ENCODE measurements at regions not wholly inside any gene's neighbourhood (a gene's known extent, or its start where the extent isn't known, plus 50 kb on each side); places are given as distances from the start of the nearest gene placed in this dataset.

DNA sequence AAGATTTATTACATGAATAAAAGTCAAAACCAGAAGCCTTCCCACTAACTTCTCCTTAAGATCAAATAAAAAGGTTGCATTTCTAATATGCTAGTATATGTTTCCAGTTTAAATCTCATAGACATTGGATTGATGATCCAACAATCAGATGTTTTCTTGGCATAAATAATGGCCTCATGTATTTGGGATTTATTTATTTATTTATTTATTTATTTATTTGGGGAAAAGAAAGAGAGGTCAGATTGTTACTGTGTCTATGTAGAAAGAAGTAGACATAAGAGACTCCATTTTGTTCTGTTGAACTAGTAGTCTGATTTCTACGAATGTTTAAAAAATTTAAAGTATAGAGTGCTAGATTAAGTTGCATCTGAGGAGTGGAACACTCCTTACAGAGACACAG, 422.4 kb downstream of the ADGRL2 start:
- no peak for DNase-seq

DNA sequence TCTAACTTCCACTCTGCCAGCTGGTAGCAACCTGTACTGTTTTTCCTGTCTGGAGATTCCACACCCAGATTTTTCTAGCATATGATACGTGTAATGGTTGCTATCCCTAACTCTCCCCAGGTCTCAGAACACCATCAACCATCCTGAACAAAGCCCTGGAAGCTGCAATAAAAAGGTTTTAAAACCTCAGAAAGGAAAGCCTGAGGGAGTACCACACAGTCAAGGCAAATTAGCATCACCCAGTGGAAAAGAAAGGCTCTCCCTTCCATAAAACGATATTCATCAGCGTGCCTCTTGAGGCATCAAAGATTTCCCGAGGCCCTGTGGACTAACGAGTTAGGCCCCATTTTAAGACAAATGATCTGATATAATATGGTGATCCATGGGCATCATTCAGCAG, 421.0 kb downstream of the ADGRL2 start:
- DNase-seq, result no peak

DNA sequence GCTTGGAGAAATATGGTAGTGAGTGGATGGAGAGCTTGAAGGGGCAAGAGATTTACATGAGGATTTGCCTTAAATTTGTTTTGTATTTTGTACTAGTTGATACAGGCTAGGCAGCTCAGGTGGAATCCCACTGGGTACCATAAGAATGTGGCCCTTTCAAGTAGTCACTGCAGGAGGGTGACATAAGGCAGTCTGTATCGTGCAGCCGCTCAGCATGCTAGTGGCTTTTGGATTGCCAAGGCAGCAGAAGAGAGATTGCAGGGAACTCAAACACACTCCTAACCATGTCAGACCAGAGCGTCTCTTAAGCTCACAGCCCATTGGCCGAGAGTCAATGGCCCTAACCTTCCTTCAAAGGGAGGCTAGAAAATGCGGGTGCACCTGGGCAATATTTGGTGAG, 420.0 kb downstream of the ADGRL2 start:
- no peak for DNase-seq

DNA sequence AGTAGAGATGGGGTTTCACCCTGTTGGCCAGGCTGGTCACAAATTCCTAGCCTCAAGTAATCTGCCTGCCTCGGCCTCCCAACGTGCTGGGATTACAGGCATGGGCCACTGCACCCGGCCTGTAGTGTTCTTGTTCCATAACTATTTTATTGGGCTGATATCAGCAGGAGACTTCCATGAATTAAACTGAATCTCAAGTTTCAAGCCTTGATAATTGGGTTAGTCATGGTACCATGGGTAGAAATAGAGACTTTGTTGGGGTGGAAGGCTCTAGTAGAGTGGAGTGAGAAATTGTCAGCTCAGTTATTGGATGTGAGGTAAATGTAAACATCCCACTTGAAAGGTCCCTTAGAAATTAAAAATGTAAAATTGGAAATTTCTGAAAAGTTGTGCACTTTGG, 419.1 kb downstream of the ADGRL2 start:
- DNase-seq, result no peak

DNA sequence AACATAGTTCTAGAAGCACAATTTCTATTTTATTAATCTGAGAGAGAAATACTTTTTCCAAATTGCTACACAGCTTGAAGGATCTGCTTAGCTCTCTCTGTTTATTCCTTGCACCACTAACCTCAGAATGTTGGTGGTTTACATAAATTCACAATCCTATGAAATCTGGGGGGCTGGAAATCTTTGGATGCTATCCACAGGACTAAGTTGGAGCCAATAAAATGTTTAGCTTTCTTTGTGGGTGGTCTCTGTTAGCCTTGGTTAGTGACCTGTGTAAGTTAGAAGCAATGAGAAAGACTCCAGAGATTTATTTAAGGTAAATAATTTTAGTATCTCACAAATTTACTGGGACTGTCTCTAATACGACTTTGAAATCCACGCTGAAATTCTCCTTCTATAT, 418.1 kb downstream of the ADGRL2 start:
- no peak for DNase-seq

DNA sequence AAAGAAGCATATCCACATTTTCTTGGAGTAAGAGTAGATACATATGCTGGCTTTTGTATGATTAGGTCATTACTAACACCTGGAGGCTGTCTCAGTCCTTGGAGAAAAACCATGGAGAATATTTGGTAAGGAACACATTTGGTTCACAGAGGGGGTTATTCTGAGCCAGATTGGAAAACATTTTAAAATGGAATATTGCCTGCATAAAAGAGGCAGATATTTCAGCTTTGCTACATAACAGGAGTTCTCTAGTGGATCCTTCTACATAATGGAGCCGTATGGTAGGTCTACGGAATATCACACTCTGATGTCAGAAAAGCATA, 415.1 kb downstream of the ADGRL2 start:
- no peak for DNase-seq

DNA sequence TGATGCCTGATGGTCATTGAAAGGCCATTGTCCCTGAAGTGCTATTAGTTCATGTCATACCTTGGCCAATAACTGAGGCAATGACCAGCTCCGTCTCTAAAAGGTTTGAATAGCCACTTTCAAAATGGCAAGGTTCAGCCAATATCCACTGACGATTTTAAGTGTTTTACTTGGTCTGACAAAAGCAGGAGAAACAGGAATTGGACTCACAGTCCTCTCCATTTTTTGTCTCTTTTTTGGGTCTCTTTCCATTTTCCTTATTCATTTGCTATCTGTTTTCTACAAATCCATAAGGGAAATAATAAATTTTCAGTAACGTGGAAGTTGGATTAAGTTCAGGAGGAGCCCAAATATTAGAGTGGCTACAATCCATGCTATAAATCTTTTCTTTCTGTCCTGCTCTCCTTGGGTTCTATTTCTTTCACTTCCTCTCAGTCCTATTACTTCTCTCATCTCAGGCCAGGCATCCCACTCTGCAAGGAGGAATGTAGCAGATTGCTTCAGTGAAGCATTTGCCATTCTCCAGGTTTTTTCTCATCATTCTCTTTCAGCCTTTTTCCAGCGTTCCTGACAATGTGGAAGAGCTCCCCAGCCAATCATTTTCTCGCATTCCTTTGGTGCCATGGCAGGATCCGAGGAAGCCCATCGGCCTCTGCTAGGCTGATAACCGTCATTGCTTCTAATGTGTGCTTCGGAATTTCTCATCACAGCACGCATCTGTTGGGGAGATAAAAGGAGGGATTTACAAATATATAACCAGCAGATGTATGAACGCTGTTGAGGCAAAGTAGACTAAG, 414.5 kb downstream of the ADGRL2 start:
- DNase-seq, result no peak

DNA sequence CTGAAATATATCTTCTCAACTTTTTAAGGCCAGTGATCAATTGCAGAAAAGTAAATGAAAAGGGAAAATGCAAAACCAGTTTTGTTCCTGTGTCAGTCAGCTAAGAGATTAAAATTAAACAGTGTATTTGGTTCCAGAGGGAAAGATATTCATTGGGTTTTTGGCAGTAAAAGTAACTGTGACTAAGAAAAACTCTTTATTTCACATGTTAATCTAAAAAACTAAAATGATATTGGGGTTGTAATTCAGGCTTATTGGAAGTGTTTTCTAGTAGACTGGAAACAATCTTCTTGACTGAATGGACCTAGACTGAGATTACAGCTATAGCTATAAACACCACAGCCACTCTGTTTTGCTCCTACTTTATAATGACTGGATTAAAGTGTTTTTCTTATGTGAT, 413.9 kb downstream of the ADGRL2 start:
- no peak for DNase-seq

DNA sequence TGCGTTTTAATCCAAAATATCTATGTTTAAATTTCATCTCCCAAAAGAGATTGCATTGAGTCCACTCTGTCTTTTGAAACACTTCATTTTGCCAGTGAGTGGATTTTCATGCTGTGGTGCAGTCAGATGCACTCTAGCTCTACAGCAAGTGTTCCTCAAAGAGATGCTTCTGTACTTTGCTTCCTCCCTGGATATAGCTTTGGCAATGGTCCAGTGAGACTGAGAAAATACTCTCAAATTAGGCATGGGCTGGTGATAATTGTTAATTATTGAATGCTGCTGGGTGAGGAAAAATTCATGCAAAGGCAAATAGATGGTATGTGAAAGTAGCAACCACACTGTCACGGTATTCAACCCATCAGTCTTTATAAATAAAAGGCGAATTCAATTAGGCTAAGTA, 396.9 kb downstream of the ADGRL2 start:
- DNase-seq, result no peak

DNA sequence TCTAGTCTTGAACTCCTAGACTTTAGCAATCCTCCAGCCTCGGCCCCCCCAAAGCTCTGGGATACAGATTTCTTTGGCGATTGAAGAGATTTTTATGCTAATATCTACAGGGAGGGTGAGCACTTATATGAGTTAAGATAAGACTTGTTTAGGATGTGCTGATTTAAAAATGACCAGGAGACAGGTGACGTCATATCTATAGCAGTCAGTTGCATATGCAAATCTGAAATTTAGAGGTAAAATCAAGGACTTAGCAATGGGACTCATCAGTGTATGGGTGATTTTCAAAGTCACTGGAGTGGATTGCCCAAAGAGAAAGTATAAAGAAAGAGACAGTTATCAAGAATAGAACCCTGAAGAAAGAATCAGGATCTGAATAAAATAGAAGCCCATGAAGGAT, 394.5 kb downstream of the ADGRL2 start:
- no peak for DNase-seq

DNA sequence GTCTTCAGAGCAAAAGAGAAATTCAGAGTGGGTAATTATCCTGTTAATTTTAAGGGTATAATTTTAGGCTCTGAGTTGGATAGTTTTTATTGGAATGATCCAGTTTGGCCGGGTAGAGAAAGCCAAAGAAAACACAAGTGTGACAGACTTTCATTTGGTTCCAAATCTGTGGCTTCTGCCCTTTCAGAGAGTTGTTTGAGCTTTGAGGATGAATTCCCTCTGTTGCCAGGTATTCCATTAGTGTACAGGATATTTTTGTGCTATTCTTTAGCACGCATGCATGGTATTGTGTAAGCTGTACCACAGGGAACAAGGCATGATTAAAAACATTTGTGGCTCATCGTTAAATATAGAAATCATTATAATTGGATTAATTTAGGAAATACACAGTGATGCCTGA, 384.4 kb downstream of the ADGRL2 start:
- no peak for DNase-seq

DNA sequence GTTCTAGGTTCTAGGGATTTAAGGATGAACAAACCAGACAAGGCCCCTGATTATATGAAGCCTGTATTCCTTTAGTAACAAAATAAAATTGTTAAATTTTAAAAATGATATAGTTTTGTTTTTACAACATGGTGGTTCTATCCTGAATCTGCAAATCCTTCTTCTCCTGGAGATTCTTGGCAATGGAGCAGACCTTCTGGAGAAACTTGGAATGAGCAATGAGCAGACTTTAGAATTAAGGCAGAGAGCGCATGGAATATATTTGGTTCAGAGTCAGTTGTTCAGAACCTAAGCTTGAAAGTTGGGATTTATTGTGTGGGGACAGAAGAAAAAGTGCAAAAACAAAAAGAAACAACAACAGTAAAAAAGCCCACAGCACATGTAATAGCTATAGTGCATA, 381.1 kb downstream of the ADGRL2 start:
- DNase-seq, result no peak

DNA sequence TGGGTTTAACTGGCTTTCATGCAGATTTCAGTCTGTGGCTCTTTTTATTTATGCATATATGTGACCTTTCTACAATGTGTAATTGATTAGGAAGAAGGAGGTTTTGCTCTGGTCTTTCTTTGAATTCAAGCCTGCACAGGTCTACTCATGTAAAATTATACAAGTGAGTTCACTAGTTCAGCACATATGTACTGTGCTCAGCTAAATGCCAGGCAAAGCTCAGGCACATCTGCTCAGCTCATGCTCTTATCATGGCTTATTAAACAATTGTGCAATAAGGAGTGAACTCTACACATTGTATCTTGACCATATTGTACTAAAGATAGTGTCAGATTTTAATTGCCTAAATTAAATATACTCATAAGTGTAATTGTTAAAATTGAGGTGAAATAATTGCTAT, 378.4 kb downstream of the ADGRL2 start:
- DNase-seq, result no peak

DNA sequence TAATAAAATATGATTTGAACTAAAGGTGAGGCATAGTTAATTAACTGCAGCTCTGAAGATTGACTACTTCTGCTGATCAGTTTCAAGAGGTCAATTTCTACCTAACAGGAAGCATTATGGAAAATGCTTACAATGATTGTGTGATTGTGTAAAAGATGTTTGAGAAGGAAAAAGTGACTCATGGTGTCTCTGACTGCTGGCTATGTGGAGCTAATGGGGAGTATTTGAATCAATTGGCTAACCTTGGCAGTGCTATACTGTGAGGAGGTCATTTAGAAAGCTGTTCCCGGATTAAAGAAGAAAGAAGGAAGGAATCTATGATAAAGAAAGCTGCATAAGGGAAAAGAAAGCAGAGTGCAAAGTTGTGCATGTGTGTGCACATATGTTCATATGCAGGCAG, 376.5 kb downstream of the ADGRL2 start:
- no peak for DNase-seq

DNA sequence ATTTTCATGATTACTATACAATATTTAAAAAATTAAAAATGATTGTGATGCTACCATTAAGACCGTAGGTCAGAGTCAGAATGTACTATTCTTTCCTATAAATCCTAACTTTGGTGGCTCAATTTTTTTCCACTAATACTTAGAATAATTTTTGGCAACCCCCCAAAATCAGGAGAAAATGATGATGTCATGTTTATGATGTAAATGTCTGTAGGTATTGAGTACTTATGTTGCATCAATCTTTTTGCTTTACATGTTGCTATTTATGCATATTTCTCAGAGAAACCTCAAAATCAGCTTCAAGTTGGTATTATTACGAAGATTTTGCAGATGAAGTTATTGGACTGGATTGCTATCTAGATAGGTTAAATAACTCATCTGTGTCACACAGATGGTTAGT, 371.2 kb downstream of the ADGRL2 start:
- DNase-seq, result no peak

DNA sequence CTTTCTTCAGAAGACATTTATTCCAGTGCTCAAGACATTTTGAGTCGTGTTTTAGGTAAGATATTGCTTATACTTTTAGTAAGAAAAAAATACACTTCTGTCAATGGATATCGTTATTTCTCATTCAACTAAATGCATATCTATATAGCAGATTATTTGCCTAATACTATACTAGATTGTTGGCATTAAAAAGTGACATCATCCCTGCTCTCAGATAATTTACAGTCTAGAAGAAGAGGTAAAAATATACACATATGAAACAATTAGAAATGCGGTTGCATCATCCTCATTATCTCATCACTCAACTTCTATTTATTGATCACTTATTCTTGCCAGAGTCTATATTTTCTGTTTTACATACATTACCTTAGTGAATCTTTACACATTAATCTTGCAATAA, 367.7 kb downstream of the ADGRL2 start:
- no peak for DNase-seq

DNA sequence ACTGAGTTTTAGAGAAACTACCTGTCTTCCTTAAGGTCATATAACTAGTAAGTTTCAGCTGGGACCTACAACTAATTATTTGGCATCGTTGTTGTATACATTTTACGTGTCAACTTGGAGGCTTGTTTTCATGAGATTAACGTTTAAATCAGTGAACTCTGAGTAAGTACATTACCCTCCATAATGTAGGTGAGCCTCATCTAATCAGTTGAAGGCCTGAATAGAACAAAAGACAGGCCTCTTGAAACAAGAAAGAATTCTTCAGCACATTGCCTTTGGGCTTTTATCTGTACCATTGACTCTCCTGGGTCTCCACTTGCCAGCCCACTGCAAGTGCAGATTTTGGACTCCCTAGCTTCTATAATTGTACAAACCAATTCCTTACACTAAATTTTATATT, 364.6 kb downstream of the ADGRL2 start:
- no peak for DNase-seq

DNA sequence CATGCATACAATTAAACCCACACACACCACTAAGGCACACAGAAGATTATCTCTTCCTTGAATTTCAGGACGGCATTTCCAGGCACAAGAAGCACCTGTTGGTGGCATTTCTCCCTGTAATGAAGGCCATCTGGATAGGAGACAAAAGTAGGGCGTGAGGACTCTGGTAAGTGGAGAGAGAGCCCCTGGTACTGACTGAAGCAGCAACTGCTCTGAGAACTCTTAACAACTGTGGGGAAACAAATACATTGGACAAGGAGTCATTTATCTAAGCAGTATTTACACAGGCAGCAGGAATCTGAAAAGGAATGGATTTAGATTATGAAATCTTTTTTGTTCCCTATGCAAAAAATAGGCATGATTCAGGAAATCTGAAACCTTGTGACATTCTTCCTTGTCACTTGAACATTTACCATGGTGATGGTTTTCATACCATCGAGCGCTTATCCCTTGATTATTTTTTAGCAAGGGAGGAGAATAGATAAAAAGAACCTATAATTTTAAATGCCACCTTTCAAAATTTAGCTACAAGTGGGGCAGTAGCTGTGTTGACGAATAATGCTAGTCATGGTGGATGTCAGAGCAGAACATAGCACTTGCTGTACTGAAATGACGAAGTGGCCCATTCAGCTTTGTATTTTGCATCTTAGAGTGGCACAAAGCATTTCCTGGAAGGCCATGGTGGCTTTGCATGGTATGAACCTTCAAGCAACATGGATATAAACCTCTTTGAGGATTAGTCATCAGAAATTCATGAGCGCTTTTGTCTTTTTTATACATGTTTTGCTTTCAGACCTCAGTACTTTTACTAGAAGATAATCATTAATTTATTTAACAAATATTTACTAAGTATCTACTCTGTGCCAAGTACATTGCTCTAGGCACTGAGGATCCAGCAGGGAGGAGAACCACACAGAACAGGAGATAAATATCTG, 362.0 kb downstream of the ADGRL2 start:
- no peak for DNase-seq

DNA sequence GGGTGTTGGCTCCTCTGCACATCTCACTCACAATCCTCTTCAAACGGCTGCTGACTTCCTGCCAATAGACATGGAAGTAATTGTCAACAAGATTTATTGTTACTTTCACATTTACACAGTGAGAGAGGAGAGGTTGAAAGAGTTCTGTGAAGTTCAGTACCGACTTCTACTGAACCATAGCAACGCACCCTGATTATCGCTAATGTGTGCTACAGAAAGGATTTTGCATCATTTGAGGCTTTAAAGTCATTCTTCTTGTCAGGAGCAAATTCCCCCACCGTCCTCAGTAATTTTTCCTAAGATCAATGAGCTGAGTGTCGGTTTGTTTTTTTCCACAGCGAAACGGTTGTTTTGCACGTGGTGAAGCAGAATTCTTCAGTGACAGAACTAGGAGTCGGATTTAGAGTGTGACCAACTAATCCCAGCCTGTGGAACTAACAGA, 361.0 kb downstream of the ADGRL2 start:
- DNase-seq, result no peak

DNA sequence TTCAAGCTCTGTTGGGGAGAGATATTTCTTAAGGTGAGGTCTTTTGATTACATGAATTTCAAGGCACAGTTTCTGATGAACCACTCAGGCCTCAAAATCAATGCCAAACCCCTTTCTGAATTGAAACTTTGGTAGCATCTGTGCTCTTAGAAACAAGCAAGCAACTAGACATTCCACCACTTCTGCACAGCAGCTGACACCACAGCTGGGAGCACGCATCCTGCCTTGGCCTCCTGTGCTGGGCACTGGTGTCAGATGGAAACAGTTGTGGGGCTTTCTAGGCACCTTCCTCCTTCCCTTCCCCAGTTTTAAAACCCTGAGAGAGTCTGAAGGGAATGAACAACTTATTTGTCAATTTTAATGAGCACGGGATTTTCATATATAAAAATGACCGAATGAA, 360.2 kb downstream of the ADGRL2 start:
- DNase-seq, result no peak

DNA sequence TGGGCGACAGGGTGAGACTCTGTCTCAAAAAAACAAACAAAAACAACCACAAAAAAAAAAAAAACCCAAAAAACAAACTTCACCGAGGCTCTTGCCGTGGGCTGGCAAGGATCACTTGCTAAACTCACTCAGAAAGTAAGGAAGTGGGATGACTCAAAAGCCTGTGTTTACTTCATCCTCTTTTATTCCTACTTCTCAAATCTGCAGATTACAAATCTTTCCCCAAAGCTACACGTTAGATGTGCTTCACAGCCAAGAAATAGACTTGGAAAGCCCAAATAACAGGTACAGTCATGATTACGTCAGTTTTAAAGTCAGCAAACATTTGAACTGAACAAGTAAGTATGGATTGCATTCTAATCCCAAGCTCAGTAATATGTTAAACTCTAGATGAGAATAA, 359.3 kb downstream of the ADGRL2 start:
- no peak for DNase-seq

DNA sequence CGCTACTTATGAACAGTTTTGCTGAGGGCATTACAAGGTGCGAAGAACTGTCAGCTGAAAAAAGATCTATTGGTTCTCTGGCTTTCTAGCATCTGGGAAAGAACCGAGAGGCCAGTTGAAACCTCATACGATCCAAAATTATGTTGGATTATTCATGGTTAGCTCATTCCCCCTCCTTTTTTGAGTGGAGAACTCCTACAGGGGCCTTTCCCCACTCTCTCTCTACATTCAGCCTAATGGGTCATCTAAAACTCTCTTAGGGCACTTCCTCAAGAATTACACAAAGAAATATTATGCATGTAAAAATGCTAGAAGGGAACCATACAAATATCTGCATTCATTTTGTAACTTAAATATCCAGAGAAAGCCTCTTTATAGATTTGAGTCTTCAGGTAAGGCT, 358.2 kb downstream of the ADGRL2 start:
- no peak for DNase-seq

DNA sequence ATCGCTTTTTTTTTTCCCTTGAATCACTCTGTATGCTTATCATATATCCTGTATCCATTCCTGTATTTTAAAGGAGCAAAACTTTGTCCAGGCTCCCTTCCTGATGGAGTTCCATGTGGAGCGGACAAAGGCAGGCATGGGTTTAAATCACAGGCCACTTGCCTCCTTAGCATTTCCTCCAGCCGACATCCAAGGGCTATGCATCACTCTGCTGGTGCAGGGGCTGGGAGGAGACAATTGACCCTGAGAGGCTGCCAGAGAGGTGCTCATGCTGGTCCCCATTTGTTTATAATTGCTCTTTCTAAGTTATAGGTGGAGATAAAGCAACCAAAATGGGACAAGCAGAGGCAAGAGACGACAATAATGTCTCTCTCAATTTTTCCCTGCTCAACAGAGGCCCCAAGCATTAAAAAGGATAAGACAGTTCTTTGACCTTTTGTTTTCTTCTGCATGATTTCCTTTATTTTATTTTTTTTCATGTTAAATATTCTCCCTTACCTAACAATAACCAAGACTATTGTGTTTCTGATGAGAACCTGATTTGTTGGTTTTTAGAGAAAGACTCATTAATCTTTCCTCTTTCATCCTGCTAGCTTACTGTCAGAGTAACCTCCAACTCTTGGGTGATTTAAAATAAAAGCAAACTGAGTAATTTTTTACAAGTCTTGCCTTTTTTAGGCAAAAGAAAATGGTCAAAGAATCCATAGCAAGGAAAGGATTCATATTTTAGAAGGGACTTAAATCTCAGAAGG, 353.7 kb downstream of the ADGRL2 start:
- DNase-seq, result no peak

DNA sequence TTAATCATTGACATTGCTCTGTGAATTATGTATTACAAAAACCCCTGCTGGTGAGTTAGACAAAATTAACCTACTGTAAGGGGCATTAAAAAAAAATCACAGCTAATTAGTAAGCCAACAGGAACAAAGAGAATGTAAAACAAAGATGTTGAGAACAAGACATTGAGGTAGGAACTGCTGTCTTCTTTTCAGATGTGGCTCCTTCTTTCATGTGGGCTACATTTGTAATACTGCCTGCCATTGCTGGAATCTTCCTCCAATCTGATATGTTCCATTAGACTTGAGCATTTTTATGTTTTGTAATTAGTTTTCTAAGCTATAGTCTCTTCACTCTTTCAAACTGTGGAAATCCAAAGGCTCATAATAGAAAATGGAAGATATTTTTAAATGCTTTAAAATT, 353.0 kb downstream of the ADGRL2 start:
- DNase-seq, result no peak
